GM23338 (cell line): ENCODE measurements at regions not wholly inside any gene's neighbourhood (a gene's known extent, or its start where the extent isn't known, plus 50 kb on each side); places are given as distances from the start of the nearest gene placed in this dataset.
A peak's percentile ranks its signal among the peaks of the same experiment; 100 is the strongest.

Experiments used
- ATAC-seq: fragments of 200-7000 bp; cut with Tn5 transposase; 3 replicates; pipeline ENCODE4 v1.9.1; 2020
- DNase-seq: peaks from one replicate; pipeline ENCODE4 v3.0.0-alpha.2; 2015; ENCODE audit warnings: low spot score
- H2AFZ ChIP-seq: fragments of 200-600 bp; sonication (generic); 2 replicates; pipeline ENCODE4 v1.8.0; 2016; ENCODE audit warnings: antibody characterized with exemption, mild to moderate bottlenecking, moderate library complexity
- H3F3A ChIP-seq: fragments of 200-600 bp; sonication (generic); replicated peaks from 2 replicates; pipeline ENCODE4 v1.8.0; 2017; ENCODE audit warnings: antibody characterized with exemption, mixed run types, low read depth
- H3K27ac ChIP-seq: fragments of 200-600 bp; sonication (generic); 2 replicates; pipeline ENCODE4 v1.6.1; 2016; ENCODE audit warnings: low read depth
- H3K27me3 ChIP-seq: fragments of 200-600 bp; sonication (generic); 2 replicates; pipeline ENCODE4 v1.8.0; 2016; ENCODE audit warnings: mild to moderate bottlenecking, mixed run types, moderate library complexity; ENCODE audit not compliant: insufficient read depth
- H3K36me3 ChIP-seq: fragments of 200-600 bp; sonication (generic); 2 replicates; pipeline ENCODE4 v1.8.0; 2016; ENCODE audit warnings: mild to moderate bottlenecking; ENCODE audit not compliant: insufficient read depth
- H3K4me1 ChIP-seq: fragments of 200-600 bp; sonication (generic); 2 replicates; pipeline ENCODE4 v1.8.0; 2016; ENCODE audit warnings: mild to moderate bottlenecking, moderate library complexity; ENCODE audit not compliant: insufficient read depth
- H3K4me2 ChIP-seq: fragments of 200-600 bp; sonication (generic); 2 replicates; pipeline ENCODE4 v1.7.1; 2017; ENCODE audit warnings: mixed run types
- H3K4me3 ChIP-seq: fragments of 200-600 bp; sonication (generic); 2 replicates; pipeline ENCODE4 v1.6.1; 2016; ENCODE audit warnings: mixed run types
- H3K79me2 ChIP-seq: fragments of 200-600 bp; sonication (generic); replicated peaks from 2 replicates; pipeline ENCODE4 v1.8.0; 2017; ENCODE audit warnings: mild to moderate bottlenecking; ENCODE audit not compliant: insufficient read depth
- H3K9me2 ChIP-seq: fragments of 200-600 bp; sonication (generic); 2 replicates; pipeline ENCODE4 v1.8.0; 2017; ENCODE audit not compliant: insufficient read depth
- H4K20me1 ChIP-seq: fragments of 200-600 bp; sonication (generic); replicated peaks from 2 replicates; pipeline ENCODE4 v1.8.0; 2017; ENCODE audit warnings: mild to moderate bottlenecking; ENCODE audit not compliant: insufficient read depth
- H3K27ac Mint-ChIP-seq: 2 replicates; pipeline ENCODE4 v1.8.0; 2020; ENCODE audit warnings: inconsistent platforms, mild to moderate bottlenecking, moderate library complexity, mixed read lengths
- H3K27me3 Mint-ChIP-seq: 3 replicates; pipeline ENCODE4 v1.8.0; 2022; ENCODE audit warnings: low read depth, mild to moderate bottlenecking, moderate library complexity, mixed read lengths, inconsistent platforms; ENCODE audit not compliant: insufficient read depth, poor library complexity
- H3K36me3 Mint-ChIP-seq: 3 replicates; pipeline ENCODE4 v1.8.0; 2021; ENCODE audit warnings: low read depth, mild to moderate bottlenecking, inconsistent platforms, moderate library complexity, mixed read lengths
- H3K4me1 Mint-ChIP-seq: 3 replicates; pipeline ENCODE4 v1.8.0; 2020; ENCODE audit warnings: mild to moderate bottlenecking, inconsistent platforms, mixed read lengths
- H3K4me3 Mint-ChIP-seq: 3 replicates; pipeline ENCODE4 v1.8.0; 2021; ENCODE audit warnings: moderate library complexity, mild to moderate bottlenecking, inconsistent platforms, mixed read lengths
- H3K9me3 Mint-ChIP-seq: 3 replicates; pipeline ENCODE4 v1.8.0; 2020; ENCODE audit warnings: moderate library complexity, mild to moderate bottlenecking, inconsistent platforms, mixed read lengths
- CREB1 ChIP-seq: fragments of 250-450 bp; sonication (Bioruptor Pico); IDR thresholded peaks from 2 replicates; pipeline ENCODE4 v1.5.0; 2020; ENCODE audit warnings: low read depth, mild to moderate bottlenecking, moderate library complexity
- EZH2 ChIP-seq: fragments of 200-600 bp; sonication (generic); IDR thresholded peaks from one replicate; pipeline ENCODE4 v1.8.0; 2017; ENCODE audit warnings: antibody characterized with exemption, mild to moderate bottlenecking, low read depth; ENCODE audit not compliant: unreplicated experiment
- EZH2phosphoT487 ChIP-seq: fragments of 200-600 bp; sonication (generic); IDR thresholded peaks from one replicate; pipeline ENCODE4 v1.8.1; 2018; ENCODE audit warnings: antibody characterized with exemption; ENCODE audit not compliant: unreplicated experiment
- JUNB ChIP-seq: IDR thresholded peaks from one replicate; pipeline ENCODE4 v1.6.1; 2016; ENCODE audit warnings: antibody characterized with exemption; ENCODE audit not compliant: unreplicated experiment
- POLR2AphosphoS5 ChIP-seq: IDR thresholded peaks from 2 replicates; pipeline ENCODE4 v1.6.1; 2016; ENCODE audit warnings: antibody characterized with exemption, low read depth
- STAT1 ChIP-seq: IDR thresholded peaks from one replicate; pipeline ENCODE4 v1.6.1; 2016; ENCODE audit warnings: antibody characterized with exemption; ENCODE audit not compliant: unreplicated experiment
- ZNF331 ChIP-seq: fragments of 250-450 bp; sonication (Bioruptor Pico); IDR thresholded peaks from 2 replicates; pipeline ENCODE4 v1.5.0; 2020; ENCODE audit warnings: low read depth, mild to moderate bottlenecking, moderate library complexity
- TF ChIP-seq, protein P1 (sequence below): IDR thresholded peaks from one replicate; pipeline ENCODE4 v1.6.1; 2018; ENCODE audit warnings: antibody characterized with exemption; ENCODE audit not compliant: unreplicated experiment
- TF ChIP-seq, protein P2 (sequence below), 2 experiments: fragments of 200-600 bp in 1 of 2; sonication (generic) in 1 of 2; conservative IDR thresholded peaks; 2 replicates each; pipeline versions ENCODE4 v1.5.1 to v1.6.1; 2016 to 2017; ENCODE audit warnings: antibody characterized with exemption in 2 of 2, low read depth in 2 of 2, mild to moderate bottlenecking in 2 of 2, moderate library complexity in 1 of 2
- TF ChIP-seq, protein P3 (sequence below): IDR thresholded peaks from 2 replicates; pipeline ENCODE4 v1.6.1; 2016; ENCODE audit warnings: antibody characterized with exemption

DNA sequence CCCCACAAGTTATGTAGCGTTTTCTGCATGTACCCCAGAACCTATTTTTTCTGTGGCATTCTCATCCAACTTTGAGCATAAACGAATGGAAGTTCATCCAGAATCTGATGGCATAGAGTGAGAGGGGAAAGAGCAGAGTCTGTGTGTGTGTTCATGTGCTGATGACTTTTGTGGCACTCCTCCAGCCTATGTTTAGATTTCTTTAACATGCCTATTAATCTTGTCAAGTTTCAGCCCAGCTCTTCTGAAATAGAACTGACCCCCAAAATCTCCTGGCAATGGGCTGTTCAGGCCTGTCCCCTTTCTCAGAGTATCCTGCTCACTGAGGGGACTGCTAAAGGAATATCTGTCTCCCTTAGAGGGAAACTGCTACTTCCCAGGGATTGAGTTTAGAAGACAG is 56.4 kb upstream of the NEO1 start:
- no peak overlapping the region for H2AFZ ChIP-seq
- Mint-ChIP-seq H3K4me3 (no peak overlapping the region), H3K4me1 (peaks cover 9% of the 10 kb centered on the region)

DNA sequence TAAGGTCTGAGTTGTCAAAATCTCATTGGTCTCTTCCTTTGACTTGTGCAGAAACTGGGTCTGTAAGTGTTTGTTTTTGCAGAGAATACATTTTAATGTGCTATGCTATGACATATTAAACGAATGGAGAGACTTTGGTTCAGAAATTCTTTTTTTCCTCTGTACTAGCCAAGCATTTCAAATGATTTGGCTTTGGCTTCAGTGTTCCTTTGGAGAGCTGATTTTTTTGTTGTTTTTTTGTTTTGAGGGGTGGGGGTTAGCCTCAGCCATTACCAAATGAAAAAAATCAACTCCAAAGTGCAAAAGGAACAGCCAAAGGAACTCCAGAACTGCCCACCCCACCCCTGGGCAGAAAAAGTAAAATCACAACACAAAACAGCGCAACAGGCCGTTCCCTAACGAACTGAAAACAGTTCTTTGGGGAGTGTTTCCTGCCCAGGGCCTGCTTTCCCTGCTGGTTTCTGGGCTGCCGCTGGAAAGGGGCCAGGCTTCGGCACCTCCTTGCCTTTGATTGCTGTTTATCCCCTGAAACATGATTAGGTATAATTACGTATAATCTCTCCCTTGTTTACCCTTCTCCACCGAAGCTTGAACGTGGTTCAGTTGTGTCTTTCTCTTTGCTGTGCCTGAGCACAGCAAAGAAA is 57.6 kb upstream of the NEO1 start:
- no peaks in the 10 kb centered on the region for H3K27me3 ChIP-seq
- TF ChIP-seq POLR2AphosphoS5 (no peak), JUNB (no peak), EZH2 (no peak), EZH2phosphoT487 (no peak), STAT1 (no peak)
- TF ChIP-seq, protein P1, sequence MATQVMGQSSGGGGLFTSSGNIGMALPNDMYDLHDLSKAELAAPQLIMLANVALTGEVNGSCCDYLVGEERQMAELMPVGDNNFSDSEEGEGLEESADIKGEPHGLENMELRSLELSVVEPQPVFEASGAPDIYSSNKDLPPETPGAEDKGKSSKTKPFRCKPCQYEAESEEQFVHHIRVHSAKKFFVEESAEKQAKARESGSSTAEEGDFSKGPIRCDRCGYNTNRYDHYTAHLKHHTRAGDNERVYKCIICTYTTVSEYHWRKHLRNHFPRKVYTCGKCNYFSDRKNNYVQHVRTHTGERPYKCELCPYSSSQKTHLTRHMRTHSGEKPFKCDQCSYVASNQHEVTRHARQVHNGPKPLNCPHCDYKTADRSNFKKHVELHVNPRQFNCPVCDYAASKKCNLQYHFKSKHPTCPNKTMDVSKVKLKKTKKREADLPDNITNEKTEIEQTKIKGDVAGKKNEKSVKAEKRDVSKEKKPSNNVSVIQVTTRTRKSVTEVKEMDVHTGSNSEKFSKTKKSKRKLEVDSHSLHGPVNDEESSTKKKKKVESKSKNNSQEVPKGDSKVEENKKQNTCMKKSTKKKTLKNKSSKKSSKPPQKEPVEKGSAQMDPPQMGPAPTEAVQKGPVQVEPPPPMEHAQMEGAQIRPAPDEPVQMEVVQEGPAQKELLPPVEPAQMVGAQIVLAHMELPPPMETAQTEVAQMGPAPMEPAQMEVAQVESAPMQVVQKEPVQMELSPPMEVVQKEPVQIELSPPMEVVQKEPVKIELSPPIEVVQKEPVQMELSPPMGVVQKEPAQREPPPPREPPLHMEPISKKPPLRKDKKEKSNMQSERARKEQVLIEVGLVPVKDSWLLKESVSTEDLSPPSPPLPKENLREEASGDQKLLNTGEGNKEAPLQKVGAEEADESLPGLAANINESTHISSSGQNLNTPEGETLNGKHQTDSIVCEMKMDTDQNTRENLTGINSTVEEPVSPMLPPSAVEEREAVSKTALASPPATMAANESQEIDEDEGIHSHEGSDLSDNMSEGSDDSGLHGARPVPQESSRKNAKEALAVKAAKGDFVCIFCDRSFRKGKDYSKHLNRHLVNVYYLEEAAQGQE, result no peak
- TF ChIP-seq, protein P2, sequence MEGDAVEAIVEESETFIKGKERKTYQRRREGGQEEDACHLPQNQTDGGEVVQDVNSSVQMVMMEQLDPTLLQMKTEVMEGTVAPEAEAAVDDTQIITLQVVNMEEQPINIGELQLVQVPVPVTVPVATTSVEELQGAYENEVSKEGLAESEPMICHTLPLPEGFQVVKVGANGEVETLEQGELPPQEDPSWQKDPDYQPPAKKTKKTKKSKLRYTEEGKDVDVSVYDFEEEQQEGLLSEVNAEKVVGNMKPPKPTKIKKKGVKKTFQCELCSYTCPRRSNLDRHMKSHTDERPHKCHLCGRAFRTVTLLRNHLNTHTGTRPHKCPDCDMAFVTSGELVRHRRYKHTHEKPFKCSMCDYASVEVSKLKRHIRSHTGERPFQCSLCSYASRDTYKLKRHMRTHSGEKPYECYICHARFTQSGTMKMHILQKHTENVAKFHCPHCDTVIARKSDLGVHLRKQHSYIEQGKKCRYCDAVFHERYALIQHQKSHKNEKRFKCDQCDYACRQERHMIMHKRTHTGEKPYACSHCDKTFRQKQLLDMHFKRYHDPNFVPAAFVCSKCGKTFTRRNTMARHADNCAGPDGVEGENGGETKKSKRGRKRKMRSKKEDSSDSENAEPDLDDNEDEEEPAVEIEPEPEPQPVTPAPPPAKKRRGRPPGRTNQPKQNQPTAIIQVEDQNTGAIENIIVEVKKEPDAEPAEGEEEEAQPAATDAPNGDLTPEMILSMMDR (conservative IDR thresholded peaks at IDR 0.05; ENCODE audit: low read depth in 2 of 2), result no peak
- TF ChIP-seq, protein P3, sequence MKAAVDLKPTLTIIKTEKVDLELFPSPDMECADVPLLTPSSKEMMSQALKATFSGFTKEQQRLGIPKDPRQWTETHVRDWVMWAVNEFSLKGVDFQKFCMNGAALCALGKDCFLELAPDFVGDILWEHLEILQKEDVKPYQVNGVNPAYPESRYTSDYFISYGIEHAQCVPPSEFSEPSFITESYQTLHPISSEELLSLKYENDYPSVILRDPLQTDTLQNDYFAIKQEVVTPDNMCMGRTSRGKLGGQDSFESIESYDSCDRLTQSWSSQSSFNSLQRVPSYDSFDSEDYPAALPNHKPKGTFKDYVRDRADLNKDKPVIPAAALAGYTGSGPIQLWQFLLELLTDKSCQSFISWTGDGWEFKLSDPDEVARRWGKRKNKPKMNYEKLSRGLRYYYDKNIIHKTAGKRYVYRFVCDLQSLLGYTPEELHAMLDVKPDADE, result no peak

More for the DNA sequence above, 56.4 kb upstream of the NEO1 start:
- no peaks in the 10 kb centered on the region for H3K36me3 ChIP-seq
- no peaks in the 10 kb centered on the region for H3F3A ChIP-seq
- H3K4me3 ChIP-seq, result no peak overlapping the region
- no peak overlapping the region for H3K27ac Mint-ChIP-seq
- H3K27me3 Mint-ChIP-seq, result peaks cover 5% of the 10 kb centered on the region
- H3K27ac ChIP-seq, result no peak overlapping the region
- TF ChIP-seq ZNF331 (CRISPR knock-in tag) (no peak), CREB1 (CRISPR knock-in tag) (no peak), EZH2phosphoT487 (no peak), JUNB (no peak)
- ATAC-seq, result no peak
- no peaks in the 10 kb centered on the region for H4K20me1 ChIP-seq
- no peaks in the 10 kb centered on the region for H3K27me3 ChIP-seq
- H3K79me2 ChIP-seq, result no peaks in the 10 kb centered on the region
- H3K4me2 ChIP-seq, result no peak overlapping the region
- H3K36me3 Mint-ChIP-seq, result no peaks in the 10 kb centered on the region
- H3K9me2 ChIP-seq, result no peaks in the 10 kb centered on the region
- H3K4me1 ChIP-seq, result no peaks in the 10 kb centered on the region
- H3K9me3 Mint-ChIP-seq, result no peaks in the 10 kb centered on the region
- no peak for DNase-seq

More for the DNA sequence above, 57.6 kb upstream of the NEO1 start:
- Mint-ChIP-seq H3K27ac (no peak overlapping the region), H3K27me3 (peaks cover 5% of the 10 kb centered on the region), H3K9me3 (no peaks in the 10 kb centered on the region), H3K4me3 (no peak overlapping the region), H3K4me1 (peaks cover 5% of the 10 kb centered on the region; the same call in 1 of the 3 replicates), H3K36me3 (no peaks in the 10 kb centered on the region)
- Histone ChIP-seq H3K4me1 (no peaks in the 10 kb centered on the region), H3K4me2 (no peak overlapping the region), H4K20me1 (no peaks in the 10 kb centered on the region), H3K36me3 (no peaks in the 10 kb centered on the region), H2AFZ (peak overlapping the region; percentile 53; the same call in 1 of the 2 replicates), H3K4me3 (no peak overlapping the region), H3K9me2 (no peaks in the 10 kb centered on the region), H3K27ac (no peak overlapping the region), H3F3A (no peaks in the 10 kb centered on the region), H3K79me2 (no peaks in the 10 kb centered on the region)
- DNase-seq (no peak), ATAC-seq (no peak)
